ENCODE measurements at regions not wholly inside any gene's neighbourhood (a gene's known extent, or its start where the extent isn't known, plus 50 kb on each side); places are given as distances from the start of the nearest gene placed in this dataset.
A peak's percentile ranks its signal among the peaks of the same experiment; 100 is the strongest.

DNA sequence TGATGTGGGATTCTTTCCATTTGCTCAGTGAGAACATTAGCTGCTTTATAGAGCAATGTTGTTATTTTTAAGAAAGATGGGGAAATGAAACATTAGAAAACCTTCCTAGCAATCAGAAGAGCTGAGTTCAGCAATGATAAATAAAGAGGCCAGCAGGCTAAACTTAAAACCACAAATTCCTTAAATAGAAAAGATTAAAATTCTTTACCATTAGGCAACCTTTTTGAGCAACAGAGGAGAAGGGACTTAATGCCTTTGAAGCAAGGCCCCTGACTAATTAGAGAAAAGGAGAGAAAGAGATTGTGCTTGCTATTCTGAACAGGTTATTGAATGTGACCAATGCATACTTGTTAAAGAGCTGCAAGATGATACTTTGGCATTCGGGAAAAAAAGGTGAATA lies 160.8 kb upstream of the LMO3 start:
- Histone ChIP-seq H3K4me3 (no peak overlapping the region), H3K9me3 (peaks cover 0 to 19% (median 7%) of the 10 kb centered on the region in 4 donors), H3K4me1 (peaks cover 0 to 8% (median 3%) of the 10 kb centered on the region in 4 donors), H3K36me3 (no peaks in the 10 kb centered on the region), H3K27ac (replicated peaks in 1 of 4) (no peak overlapping the region), H3K27me3 (no peaks in the 10 kb centered on the region)
- 87% methylated on average over 1 of the region's 1 CpG for WGBS
- intact Hi-C loops (cut with DNase I) = no loop called here
- TF ChIP-seq POLR2AphosphoS5 (IDR thresholded peaks at IDR 0.05) = no peak
- TF ChIP-seq EP300 (IDR thresholded peaks at IDR 0.05) = no peak
- TF ChIP-seq CTCF (IDR thresholded peaks at IDR 0.05) = no peak
- TF ChIP-seq POLR2A (IDR thresholded peaks at IDR 0.05; ENCODE audit: low read depth) = no peak
- DNase-seq (ENCODE audit: extremely low spot score) = no peak

DNA sequence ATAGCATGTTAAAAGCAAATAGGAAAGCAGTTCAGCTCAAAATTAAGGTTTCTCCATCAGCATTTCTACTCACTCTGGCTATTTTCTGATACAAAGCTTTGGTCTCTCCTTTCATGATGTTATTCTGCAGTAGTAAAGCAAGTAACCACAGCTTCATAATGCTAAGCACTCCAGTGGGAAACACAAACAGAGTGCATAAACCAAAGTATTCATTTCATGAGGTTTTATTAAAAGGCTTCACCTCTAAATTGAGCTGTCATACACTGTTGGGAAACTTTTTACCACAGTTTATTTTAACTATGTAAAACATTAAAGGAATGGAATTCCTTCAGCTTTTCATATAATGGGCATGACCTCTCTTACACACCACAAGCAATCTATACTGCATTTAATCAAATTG lies 157.9 kb upstream of the LMO3 start:
- H3K27ac ChIP-seq (replicated peaks in 1 of 4) = no peak overlapping the region
- H3K9me3 ChIP-seq = peaks cover 0 to 4% (median 0%) of the 10 kb centered on the region in 4 donors
- intact Hi-C loops (cut with DNase I) = no loop called here
- H3K4me3 ChIP-seq = no peak overlapping the region
- H3K36me3 ChIP-seq = no peaks in the 10 kb centered on the region
- DNase-seq (ENCODE audit: extremely low spot score) = no peak
- H3K4me1 ChIP-seq = peaks cover 0 to 8% (median 3%) of the 10 kb centered on the region in 4 donors
- H3K27me3 ChIP-seq = no peaks in the 10 kb centered on the region
- TF ChIP-seq POLR2AphosphoS5 (IDR thresholded peaks at IDR 0.05) = no peak
- TF ChIP-seq CTCF (IDR thresholded peaks at IDR 0.05) = no peak
- TF ChIP-seq EP300 (IDR thresholded peaks at IDR 0.05) = no peak
- no peak for TF ChIP-seq POLR2A (IDR thresholded peaks at IDR 0.05; ENCODE audit: low read depth)

- no peak overlapping the region for H3K4me3 ChIP-seq
- H3K4me1 ChIP-seq = no peaks in the 10 kb centered on the region
- no peak overlapping the region for H3K27ac ChIP-seq (replicated peaks in 1 of 4)
- H3K27me3 ChIP-seq = no peaks in the 10 kb centered on the region
- intact Hi-C loops (cut with DNase I) = no loop called here
- 50% methylated on average over 8 of the region's 8 CpGs for WGBS
- DNase-seq (ENCODE audit: extremely low spot score) = no peak
- H3K36me3 ChIP-seq = no peaks in the 10 kb centered on the region
- H3K9me3 ChIP-seq = no peaks in the 10 kb centered on the region
- TF ChIP-seq POLR2AphosphoS5 (IDR thresholded peaks at IDR 0.05) = no peak
- no peak for TF ChIP-seq EP300 (IDR thresholded peaks at IDR 0.05)
- no peak for TF ChIP-seq POLR2A (IDR thresholded peaks at IDR 0.05; ENCODE audit: low read depth)
- TF ChIP-seq CTCF (IDR thresholded peaks at IDR 0.05) = no peak
These were observed 151.0 kb upstream of the LMO3 start for GRCh38 chr12:16756833-16757555.

DNA sequence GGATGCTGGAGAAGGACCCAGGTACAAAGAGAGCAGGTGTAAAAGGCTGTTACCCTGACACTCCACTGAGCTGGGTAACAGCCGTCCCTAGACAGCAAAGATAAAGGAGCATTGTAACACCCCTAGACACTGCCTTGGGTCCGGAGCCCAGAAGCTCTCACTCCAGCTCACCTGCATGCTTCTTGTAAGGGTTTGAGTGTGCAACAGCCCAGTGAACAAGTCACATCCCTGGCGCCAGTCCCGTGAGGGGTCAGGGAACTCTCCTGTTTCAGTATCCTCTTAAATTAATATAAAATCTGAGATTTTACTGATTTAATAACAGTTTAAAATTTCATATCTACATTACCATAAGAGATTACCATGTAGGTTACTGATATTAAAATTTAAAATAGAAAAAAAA lies 124.8 kb upstream of the LMO3 start:
- Histone ChIP-seq H3K9me3 (no peaks in the 10 kb centered on the region), H3K4me1 (peaks cover 0 to 15% (median 3%) of the 10 kb centered on the region in 4 donors), H3K4me3 (no peak overlapping the region), H3K36me3 (no peaks in the 10 kb centered on the region), H3K27ac (replicated peaks in 1 of 4) (no peak overlapping the region), H3K27me3 (no peaks in the 10 kb centered on the region)
- WGBS = 91% methylated on average over 4 of the region's 4 CpGs
- TF ChIP-seq POLR2AphosphoS5 (IDR thresholded peaks at IDR 0.05) = no peak
- no peak for TF ChIP-seq EP300 (IDR thresholded peaks at IDR 0.05)
- no peak for TF ChIP-seq POLR2A (IDR thresholded peaks at IDR 0.05; ENCODE audit: low read depth)
- no peak for TF ChIP-seq CTCF (IDR thresholded peaks at IDR 0.05)
- intact Hi-C loops (cut with DNase I) = no loop called here
- DNase-seq (ENCODE audit: extremely low spot score) = no peak

DNA sequence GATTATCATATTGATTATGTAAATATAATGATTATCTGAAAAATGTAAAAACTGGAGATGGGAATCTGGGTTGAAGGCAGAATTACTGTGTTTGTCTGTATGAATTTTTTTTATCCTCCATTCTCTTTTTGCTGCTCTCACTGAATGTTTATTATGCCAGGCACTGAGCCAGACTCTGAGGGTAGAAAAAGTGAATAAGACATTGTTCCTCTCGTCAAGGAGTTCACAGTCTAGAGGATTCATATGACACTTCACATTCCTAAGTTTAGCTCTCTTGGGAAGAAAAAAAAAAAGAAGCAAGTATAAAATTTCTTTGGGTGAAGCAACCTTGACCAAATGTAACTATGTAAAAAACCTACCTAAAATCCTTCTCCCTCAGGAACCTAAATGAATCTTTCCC lies 120.9 kb upstream of the LMO3 start:
- intact Hi-C loops (cut with DNase I) = no loop called here
- H3K4me1 ChIP-seq = peaks cover 0 to 15% (median 3%) of the 10 kb centered on the region in 4 donors
- no peaks in the 10 kb centered on the region for H3K9me3 ChIP-seq
- no peak for DNase-seq (ENCODE audit: extremely low spot score)
- H3K27me3 ChIP-seq = no peaks in the 10 kb centered on the region
- no peaks in the 10 kb centered on the region for H3K36me3 ChIP-seq
- no peak for TF ChIP-seq EP300 (IDR thresholded peaks at IDR 0.05)
- no peak for TF ChIP-seq POLR2AphosphoS5 (IDR thresholded peaks at IDR 0.05)
- no peak for TF ChIP-seq POLR2A (IDR thresholded peaks at IDR 0.05; ENCODE audit: low read depth)
- TF ChIP-seq CTCF (IDR thresholded peaks at IDR 0.05) = no peak
- H3K27ac ChIP-seq (replicated peaks in 1 of 4) = peak overlapping the region in 3 of 4 donors; percentile 3 to 45 (median 37)
- WGBS = 15% methylated on average over 1 of the region's 1 CpG
- no peak overlapping the region for H3K4me3 ChIP-seq
